ENCODE measurements at regions not wholly inside any gene's neighbourhood (a gene's known extent, or its start where the extent isn't known, plus 50 kb on each side); places are given as distances from the start of the nearest gene placed in this dataset.

DNA sequence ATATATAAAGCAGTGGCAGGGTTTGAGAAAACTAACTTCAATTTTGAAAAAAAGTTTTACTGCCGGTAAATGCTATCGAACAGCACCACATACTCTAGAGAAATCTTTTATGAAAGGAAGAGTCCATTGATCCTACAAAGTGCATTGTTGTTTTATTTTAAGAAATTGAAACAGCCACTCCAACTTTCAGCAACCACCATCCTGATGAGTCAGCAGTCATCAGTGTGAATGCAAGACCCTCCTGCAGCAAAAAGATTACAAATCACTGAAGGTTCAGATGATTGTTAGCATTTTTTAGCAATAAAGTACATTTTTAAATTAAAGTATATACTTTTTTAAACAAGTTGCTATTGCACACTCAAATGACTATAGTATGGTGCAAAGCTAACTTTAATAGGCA, 1017.7 kb upstream of the CRIM1 start:
- Histone ChIP-seq H3K27me3 (ENCODE audit: insufficient read depth, low read length) (no peaks in the 10 kb centered on the region), H3K4me1 (ENCODE audit: insufficient read depth, low read length) (no peaks in the 10 kb centered on the region), H3K9ac (ENCODE audit: low read length) (no peak overlapping the region), H3K79me2 (ENCODE audit: insufficient read depth, low read length) (no peaks in the 10 kb centered on the region), H3K4me3 (ENCODE audit: insufficient read depth, low read depth, low read length) (no peak overlapping the region), H3K36me3 (ENCODE audit: insufficient read depth, low read length) (no peaks in the 10 kb centered on the region), H3K9me3 (ENCODE audit: insufficient read depth, low read depth, low read length) (no peaks in the 10 kb centered on the region), H3K27ac (ENCODE audit: low read depth, low read length) (no peak overlapping the region), H4K20me1 (ENCODE audit: insufficient read depth, low read length) (no peaks in the 10 kb centered on the region), H3K4me2 (ENCODE audit: low read length) (no peak overlapping the region), H2AFZ (ENCODE audit: low read depth, low read length) (no peak overlapping the region)
- Mint-ChIP-seq H3K36me3 (ENCODE audit: low read depth, unreplicated experiment) (no peaks in the 10 kb centered on the region), H3K4me3 (ENCODE audit: unreplicated experiment) (no peak overlapping the region), H3K27me3 (ENCODE audit: low read depth, unreplicated experiment) (no peaks in the 10 kb centered on the region), H3K4me1 (ENCODE audit: low read depth, unreplicated experiment) (peaks cover 8% of the 10 kb centered on the region), H3K9me3 (ENCODE audit: unreplicated experiment) (no peaks in the 10 kb centered on the region), H3K27ac (ENCODE audit: unreplicated experiment) (no peak overlapping the region)
- TF ChIP-seq EZH2 (IDR thresholded peaks at IDR 0.05; ENCODE audit: insufficient read depth, low read length): no peak
- TF ChIP-seq, protein P1, sequence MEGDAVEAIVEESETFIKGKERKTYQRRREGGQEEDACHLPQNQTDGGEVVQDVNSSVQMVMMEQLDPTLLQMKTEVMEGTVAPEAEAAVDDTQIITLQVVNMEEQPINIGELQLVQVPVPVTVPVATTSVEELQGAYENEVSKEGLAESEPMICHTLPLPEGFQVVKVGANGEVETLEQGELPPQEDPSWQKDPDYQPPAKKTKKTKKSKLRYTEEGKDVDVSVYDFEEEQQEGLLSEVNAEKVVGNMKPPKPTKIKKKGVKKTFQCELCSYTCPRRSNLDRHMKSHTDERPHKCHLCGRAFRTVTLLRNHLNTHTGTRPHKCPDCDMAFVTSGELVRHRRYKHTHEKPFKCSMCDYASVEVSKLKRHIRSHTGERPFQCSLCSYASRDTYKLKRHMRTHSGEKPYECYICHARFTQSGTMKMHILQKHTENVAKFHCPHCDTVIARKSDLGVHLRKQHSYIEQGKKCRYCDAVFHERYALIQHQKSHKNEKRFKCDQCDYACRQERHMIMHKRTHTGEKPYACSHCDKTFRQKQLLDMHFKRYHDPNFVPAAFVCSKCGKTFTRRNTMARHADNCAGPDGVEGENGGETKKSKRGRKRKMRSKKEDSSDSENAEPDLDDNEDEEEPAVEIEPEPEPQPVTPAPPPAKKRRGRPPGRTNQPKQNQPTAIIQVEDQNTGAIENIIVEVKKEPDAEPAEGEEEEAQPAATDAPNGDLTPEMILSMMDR (IDR thresholded peaks at IDR 0.05; ENCODE audit: insufficient read depth, low read depth, low read length): no peak
- FAIRE-seq: no peak
- no peak for DNase-seq (ENCODE audit: low read depth)

DNA sequence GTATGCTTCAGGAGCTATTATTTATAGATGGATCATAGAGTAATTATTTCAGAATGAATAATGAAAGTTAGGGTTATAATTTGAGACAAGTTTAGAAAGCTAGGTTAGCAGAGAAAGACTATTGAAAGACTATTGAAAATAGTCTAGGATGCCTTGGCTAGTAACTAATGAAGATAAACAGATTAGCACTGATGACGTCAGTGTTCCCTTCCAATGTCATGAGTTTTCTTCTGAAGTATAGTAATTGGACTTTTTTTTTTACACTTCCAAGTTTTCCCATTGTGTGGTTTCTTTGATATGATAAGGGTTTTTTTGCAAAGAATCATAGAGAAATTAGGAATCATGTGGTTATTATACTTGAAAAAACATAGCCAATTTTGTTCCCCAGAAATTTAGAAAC, 1041.5 kb upstream of the CRIM1 start:
- no peak overlapping the region for H3K4me2 ChIP-seq (ENCODE audit: low read length)
- H3K4me1 ChIP-seq (ENCODE audit: insufficient read depth, low read length): no peaks in the 10 kb centered on the region
- no peaks in the 10 kb centered on the region for H3K27me3 ChIP-seq (ENCODE audit: insufficient read depth, low read length)
- no peaks in the 10 kb centered on the region for H3K27me3 Mint-ChIP-seq (ENCODE audit: low read depth, unreplicated experiment)
- H3K9me3 ChIP-seq (ENCODE audit: insufficient read depth, low read depth, low read length): no peaks in the 10 kb centered on the region
- no peak overlapping the region for H3K27ac ChIP-seq (ENCODE audit: low read depth, low read length)
- H3K9ac ChIP-seq (ENCODE audit: low read length): no peak overlapping the region
- no peak for FAIRE-seq
- H3K79me2 ChIP-seq (ENCODE audit: insufficient read depth, low read length): no peaks in the 10 kb centered on the region
- TF ChIP-seq EZH2 (IDR thresholded peaks at IDR 0.05; ENCODE audit: insufficient read depth, low read length): no peak
- TF ChIP-seq, protein P1 (IDR thresholded peaks at IDR 0.05; ENCODE audit: insufficient read depth, low read depth, low read length): no peak
- no peak overlapping the region for H2AFZ ChIP-seq (ENCODE audit: low read depth, low read length)
- no peaks in the 10 kb centered on the region for H3K4me1 Mint-ChIP-seq (ENCODE audit: low read depth, unreplicated experiment)
- H3K4me3 Mint-ChIP-seq (ENCODE audit: unreplicated experiment): no peak overlapping the region
- no peaks in the 10 kb centered on the region for H3K36me3 ChIP-seq (ENCODE audit: insufficient read depth, low read length)
- H3K4me3 ChIP-seq (ENCODE audit: insufficient read depth, low read depth, low read length): no peak overlapping the region
- no peaks in the 10 kb centered on the region for H4K20me1 ChIP-seq (ENCODE audit: insufficient read depth, low read length)
- H3K27ac Mint-ChIP-seq (ENCODE audit: unreplicated experiment): no peak overlapping the region
- H3K9me3 Mint-ChIP-seq (ENCODE audit: unreplicated experiment): no peaks in the 10 kb centered on the region
- H3K36me3 Mint-ChIP-seq (ENCODE audit: low read depth, unreplicated experiment): no peaks in the 10 kb centered on the region
- no peak for DNase-seq (ENCODE audit: low read depth)

DNA sequence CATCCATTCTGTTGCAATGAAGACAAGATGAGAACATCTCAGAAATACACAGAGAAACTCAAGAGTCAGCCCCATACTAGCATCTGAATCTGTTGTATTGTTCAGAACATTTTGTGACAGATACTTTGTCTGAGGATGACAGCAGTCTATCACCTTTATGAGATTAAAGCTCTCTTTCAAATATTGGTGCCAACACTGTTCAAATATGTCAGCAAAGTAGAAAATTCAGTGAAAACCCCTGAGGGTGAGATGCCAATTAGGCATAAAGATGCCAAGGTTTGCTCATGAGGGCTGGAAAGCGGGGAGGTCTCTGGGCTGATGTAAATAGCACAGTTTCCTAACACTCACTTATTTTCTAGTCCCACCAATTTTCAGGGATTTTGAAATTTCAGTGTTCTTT, 1054.2 kb upstream of the CRIM1 start:
- Histone ChIP-seq H3K9ac (ENCODE audit: low read length) (no peak overlapping the region), H3K4me2 (ENCODE audit: low read length) (no peak overlapping the region), H3K27me3 (ENCODE audit: insufficient read depth, low read length) (no peaks in the 10 kb centered on the region), H2AFZ (ENCODE audit: low read depth, low read length) (no peak overlapping the region), H3K9me3 (ENCODE audit: insufficient read depth, low read depth, low read length) (no peaks in the 10 kb centered on the region), H3K79me2 (ENCODE audit: insufficient read depth, low read length) (no peaks in the 10 kb centered on the region), H4K20me1 (ENCODE audit: insufficient read depth, low read length) (no peaks in the 10 kb centered on the region), H3K36me3 (ENCODE audit: insufficient read depth, low read length) (no peaks in the 10 kb centered on the region), H3K27ac (ENCODE audit: low read depth, low read length) (no peak overlapping the region), H3K4me3 (ENCODE audit: insufficient read depth, low read depth, low read length) (no peak overlapping the region), H3K4me1 (ENCODE audit: insufficient read depth, low read length) (no peaks in the 10 kb centered on the region)
- FAIRE-seq (no peak), DNase-seq (ENCODE audit: low read depth) (no peak)
- H3K4me1 Mint-ChIP-seq (ENCODE audit: low read depth, unreplicated experiment): peaks cover 3% of the 10 kb centered on the region
- TF ChIP-seq, protein P1 (IDR thresholded peaks at IDR 0.05; ENCODE audit: insufficient read depth, low read depth, low read length): no peak
- no peak for TF ChIP-seq EZH2 (IDR thresholded peaks at IDR 0.05; ENCODE audit: insufficient read depth, low read length)
- no peak overlapping the region for H3K27ac Mint-ChIP-seq (ENCODE audit: unreplicated experiment)
- H3K27me3 Mint-ChIP-seq (ENCODE audit: low read depth, unreplicated experiment): no peaks in the 10 kb centered on the region
- no peak overlapping the region for H3K4me3 Mint-ChIP-seq (ENCODE audit: unreplicated experiment)
- no peaks in the 10 kb centered on the region for H3K9me3 Mint-ChIP-seq (ENCODE audit: unreplicated experiment)
- H3K36me3 Mint-ChIP-seq (ENCODE audit: low read depth, unreplicated experiment): no peaks in the 10 kb centered on the region
